Endothelial cell of umbilical vein (primary cell): ENCODE measurements at regions not wholly inside any gene's neighbourhood (a gene's known extent, or its start where the extent isn't known, plus 50 kb on each side); places are given as distances from the start of the nearest gene placed in this dataset.

ENCODE experiments used
- BruUV-seq: library from RNA; stranded (reverse); fragments of 400-500 nt; replicated peaks from 2 replicates; lab custom pipeline; 2021; lab: Mats Ljungman, UMichigan
- CTCF ChIA-PET: fragments of 300-600, 350-600 bp; sonication (Branson Sonifier 250); formaldehyde crosslinking; loops from one replicate; lab custom pipeline; 2021; ENCODE audit warnings: antibody characterized with exemption, inconsistent platforms; lab: Charles Lee
- POLR2A ChIA-PET: fragments of 300-600, 350-600 bp; sonication (Branson Sonifier 250); formaldehyde crosslinking; loops from one replicate; lab custom pipeline; 2021; ENCODE audit warnings: antibody characterized with exemption, inconsistent platforms; lab: Charles Lee
- DNase-seq: peaks from one replicate; pipeline ENCODE4 v3.0.0-alpha.2; 2011; ENCODE audit warnings: low read depth, low spot score
- FAIRE-seq: peaks from 2 replicates; lab custom pipeline; 2011; peaks lifted over from hg19 to GRCh38; lab: Jason Lieb, UNC
- H2AFZ ChIP-seq: 2 replicates; pipeline ENCODE4 v1.6.0; 2012; ENCODE audit warnings: low read depth, low read length, control low read depth, inconsistent platforms
- H3K27ac ChIP-seq: 2 replicates; pipeline ENCODE4 v1.5.1; 2011; ENCODE audit warnings: low read depth, mild to moderate bottlenecking, control low read depth, low read length, moderate library complexity; ENCODE audit not compliant: insufficient read depth
- H3K27me3 ChIP-seq, 2 experiments: 2 replicates each; pipeline versions ENCODE4 v1.6.0 to v1.6.1; 2011; ENCODE audit warnings: low read length in 2 of 2, mixed read lengths in 1 of 2; ENCODE audit not compliant: control insufficient read depth in 2 of 2, insufficient read depth in 2 of 2
- H3K36me3 ChIP-seq, 2 experiments: 2 replicates in 1 of 2; 3 replicates in 1 of 2; pipeline ENCODE4 v1.5.1; 2011; ENCODE audit warnings: low read length in 2 of 2, mild to moderate bottlenecking in 1 of 2, moderate library complexity in 1 of 2; ENCODE audit not compliant: control insufficient read depth in 2 of 2, insufficient read depth in 2 of 2; ENCODE audit errors: extremely low read depth in 1 of 2
- H3K4me1 ChIP-seq: 3 replicates; pipeline ENCODE4 v1.5.1; 2011; ENCODE audit warnings: mild to moderate bottlenecking, low read length; ENCODE audit not compliant: control insufficient read depth, insufficient read depth; ENCODE audit errors: extremely low read depth
- H3K4me2 ChIP-seq: 2 replicates; pipeline ENCODE4 v1.6.1; 2011; ENCODE audit warnings: low read length, control low read depth, mixed read lengths; ENCODE audit not compliant: insufficient read depth
- H3K4me3 ChIP-seq, 3 experiments: fragments of 200-600 bp in 1 of 3; sonication (generic), shearing (Covaris generic) in 1 of 3; replicated peaks in 1 of 3; 2 replicates each; pipeline ENCODE4 v1.5.1; 2011 to 2016; ENCODE audit warnings: control low read depth in 3 of 3, low read length in 3 of 3, mild to moderate bottlenecking in 2 of 3, inconsistent platforms in 1 of 3, low read depth in 1 of 3, moderate library complexity in 1 of 3; ENCODE audit not compliant: insufficient read depth in 1 of 3
- H3K79me2 ChIP-seq: 2 replicates; pipeline ENCODE4 v1.6.0; 2012; ENCODE audit warnings: low read length, inconsistent platforms; ENCODE audit not compliant: control insufficient read depth, insufficient read depth
- H3K9ac ChIP-seq: replicated peaks from 2 replicates; pipeline ENCODE3; 2011; ENCODE audit warnings: low read length, control low read depth; ENCODE audit not compliant: insufficient read depth; ENCODE audit errors: extremely low read depth
- H3K9me1 ChIP-seq: replicated peaks from 3 replicates; pipeline ENCODE4 v1.6.0; 2011; ENCODE audit warnings: mild to moderate bottlenecking, low read length; ENCODE audit not compliant: control insufficient read depth, insufficient read depth; ENCODE audit errors: extremely low read depth
- H3K9me3 ChIP-seq: replicated peaks from 2 replicates; pipeline ENCODE4 v1.5.1; 2012; ENCODE audit warnings: low read length, inconsistent platforms; ENCODE audit not compliant: control insufficient read depth, insufficient read depth
- H4K20me1 ChIP-seq: replicated peaks from 2 replicates; pipeline ENCODE3; 2011; ENCODE audit warnings: mild to moderate bottlenecking, low read length; ENCODE audit not compliant: control insufficient read depth, insufficient read depth; ENCODE audit errors: extremely low read depth
- CTCF ChIP-seq, 2 donors: IDR thresholded peaks; 1 replicate in 1 of 2; 2 replicates in 1 of 2; pipeline ENCODE4 v1.5.1; 2011; ENCODE audit warnings: low read length in 2 of 2, mild to moderate bottlenecking in 2 of 2, moderate library complexity in 2 of 2, control low read depth in 1 of 2, inconsistent platforms in 1 of 2, low read depth in 1 of 2; ENCODE audit not compliant: insufficient read depth in 1 of 2; ENCODE audit errors: extremely low read depth in 1 of 2
- EZH2 ChIP-seq: IDR thresholded peaks from 2 replicates; pipeline ENCODE4 v1.6.1; 2012; ENCODE audit warnings: borderline replicate concordance, low read depth, mild to moderate bottlenecking, moderate library complexity, low read length, inconsistent platforms; ENCODE audit not compliant: severe bottlenecking
- FOS ChIP-seq: IDR thresholded peaks from 2 replicates; pipeline ENCODE4 v1.6.1; 2011; ENCODE audit warnings: mild to moderate bottlenecking, low read length, moderate library complexity, borderline replicate concordance; ENCODE audit not compliant: insufficient read depth
- GATA2 ChIP-seq: IDR thresholded peaks from 2 replicates; pipeline ENCODE4 v1.7.0; 2011; ENCODE audit warnings: low read depth, mild to moderate bottlenecking, moderate library complexity, mixed read lengths, low read length; ENCODE audit not compliant: insufficient read length, insufficient read depth
- JUN ChIP-seq: IDR thresholded peaks from 2 replicates; pipeline ENCODE4 v1.6.1; 2011; ENCODE audit warnings: borderline replicate concordance, low read depth; ENCODE audit not compliant: insufficient read length, insufficient read depth
- MAX ChIP-seq: IDR thresholded peaks from 2 replicates; pipeline ENCODE4 v1.6.1; 2011; ENCODE audit not compliant: insufficient read depth, insufficient read length
- MYC ChIP-seq: IDR thresholded peaks from one replicate; pipeline ENCODE4 v1.6.1; 2011; ENCODE audit warnings: mild to moderate bottlenecking, low read depth, low read length
- POLR2A ChIP-seq: IDR thresholded peaks from 2 replicates; pipeline ENCODE4 v1.6.1; 2012; ENCODE audit warnings: low read depth, mild to moderate bottlenecking, control low read depth, low read length
- POLR2AphosphoS5 ChIP-seq: IDR thresholded peaks from 2 replicates; pipeline ENCODE4 v1.6.1; 2012; ENCODE audit warnings: low read depth, mild to moderate bottlenecking, control low read depth, low read length, moderate library complexity; ENCODE audit not compliant: insufficient read depth
- dilution Hi-C: fragments of 300-500 bp; cut with MboI; formaldehyde crosslinking; loops from one replicate; pipeline ENCODE4 v1.15.0; 2019; ENCODE audit warnings: low sequenced_read_pairs; ENCODE audit not compliant: extremely low pct_ligation_motif_present
- intact Hi-C: fragments of 100-400 bp; cut with micrococcal nuclease; formaldehyde crosslinking; loops from one replicate; pipeline ENCODE4 v1.10.0; 2022

GRCh38 chr3:115388166-115388565 is 235.1 kb upstream of the GAP43 start:
- CTCF ChIA-PET = no interaction called here

More at GRCh38 chr3:115388166-115388565, 235.1 kb upstream of the GAP43 start:
- Histone ChIP-seq H3K4me2 (no peak overlapping the region), H3K27me3 (peaks cover 0 to 2% of the 10 kb centered on the region in 2 experiments), H2AFZ (no peak overlapping the region), H4K20me1 (no peaks in the 10 kb centered on the region), H3K79me2 (no peaks in the 10 kb centered on the region), H3K36me3 (no peaks in the 10 kb centered on the region), H3K27ac (no peak overlapping the region), H3K4me3 (no peak overlapping the region), H3K4me1 (peaks cover 7% of the 10 kb centered on the region), H3K9me3 (no peaks in the 10 kb centered on the region), H3K9me1 (no peaks in the 10 kb centered on the region), H3K9ac (no peak overlapping the region)
- POLR2A ChIA-PET = interaction anchor here (0.7 kb wide), 1 partner anchor 82 kb away, joined by 3 read pairs; no protein-coding TSS in a partner anchor
- intact Hi-C loops (no loop called here), dilution Hi-C loops (no loop called here)
- BruUV-seq = no TSS peak
- no peak for DNase-seq
- no peak for FAIRE-seq
- no peak for TF ChIP-seq FOS
- TF ChIP-seq MYC = no peak
- TF ChIP-seq MAX = no peak
- no peak for TF ChIP-seq POLR2AphosphoS5
- no peak for TF ChIP-seq EZH2
- no peak for TF ChIP-seq GATA2
- no peak for TF ChIP-seq JUN
- no peak for TF ChIP-seq POLR2A
- TF ChIP-seq CTCF (IDR thresholded peaks at IDR 0.05; ENCODE audit: extremely low read depth in 1 of 2, insufficient read depth in 1 of 2, low read depth in 1 of 2, low read length in 2 of 2) = no peak
